ENCODE measurements at regions not wholly inside any gene's neighbourhood (a gene's known extent, or its start where the extent isn't known, plus 50 kb on each side); places are given as distances from the start of the nearest gene placed in this dataset.
"Not testable (repeated sequence)": the region's sequence is repeated elsewhere in the genome, so short reads cannot be mapped to it uniquely, and the experiment has no call there.

GRCh38 chr18:43794363-43794762 is 517.1 kb upstream of the SYT4 start:
- DNase-seq, result no peak

GRCh38 chr18:43797347-43797746 is 520.1 kb upstream of the SYT4 start:
- DNase-seq, result no peak

GRCh38 chr18:43800584-43800983 is 523.3 kb upstream of the SYT4 start:
- DNase-seq, result no peak

- no peak for DNase-seq
These were observed 528.4 kb upstream of the SYT4 start for GRCh38 chr18:43805646-43806194.

GRCh38 chr18:43812627-43813026 is 535.3 kb upstream of the SYT4 start:
- no peak for DNase-seq

GRCh38 chr18:43819397-43819796 is 542.1 kb upstream of the SYT4 start:
- DNase-seq, result no peak

- no peak for DNase-seq
These were observed 542.6 kb upstream of the SYT4 start for GRCh38 chr18:43819873-43820272.

- no peak for DNase-seq
These were observed 548.5 kb upstream of the SYT4 start for GRCh38 chr18:43825768-43826167.

GRCh38 chr18:43826215-43826614 is 548.9 kb upstream of the SYT4 start:
- no peak for DNase-seq

GRCh38 chr18:43827311-43827710 is 550.0 kb upstream of the SYT4 start:
- DNase-seq, result no peak

- DNase-seq, result no peak
These were observed 553.0 kb upstream of the SYT4 start for GRCh38 chr18:43830303-43830702.

GRCh38 chr18:43830947-43831346 is 553.7 kb upstream of the SYT4 start:
- no peak for DNase-seq

GRCh38 chr18:43846299-43846698 is 569.0 kb upstream of the SYT4 start:
- DNase-seq, result no peak

GRCh38 chr18:43847164-43848091 is 570.1 kb upstream of the SYT4 start:
- no peak for DNase-seq

GRCh38 chr18:43849831-43850230 is 572.5 kb upstream of the SYT4 start:
- not testable (repeated sequence) for DNase-seq

- DNase-seq, result no peak
These were observed 578.1 kb upstream of the SYT4 start for GRCh38 chr18:43855376-43855775.

GRCh38 chr18:43863180-43863579 is 585.9 kb upstream of the SYT4 start:
- no peak for DNase-seq

GRCh38 chr18:43866696-43867095 is 589.4 kb upstream of the SYT4 start:
- DNase-seq, result no peak

- DNase-seq, result no peak
These were observed 591.3 kb upstream of the SYT4 start for GRCh38 chr18:43868497-43868995.

- no peak for DNase-seq
These were observed 592.2 kb upstream of the SYT4 start for GRCh38 chr18:43869451-43870008.

GRCh38 chr18:43870626-43871025 is 593.3 kb upstream of the SYT4 start:
- no peak for DNase-seq

GRCh38 chr18:43875511-43875910 is 598.2 kb upstream of the SYT4 start:
- no peak for DNase-seq

- no peak for DNase-seq
These were observed 599.0 kb upstream of the SYT4 start for GRCh38 chr18:43876286-43876685.
